Body of pancreas (tissue), 4 donors: ENCODE measurements at regions not wholly inside any gene's neighbourhood (a gene's known extent, or its start where the extent isn't known, plus 50 kb on each side); places are given as distances from the start of the nearest gene placed in this dataset.

Experiments
- CTCF ChIP-seq, 7 experiments: fragments of 450-650 bp in 4 of 7; fragments of 200-600 bp in 3 of 7; sonication (generic) in 3 of 7; IDR thresholded peaks; one replicate each; pipeline ENCODE4 v1.5.1; 2016 to 2019; ENCODE audit warnings: antibody characterized with exemption in 7 of 7
- POLR2A ChIP-seq, 3 donors: fragments of 450-650 bp; IDR thresholded peaks; one replicate each; pipeline ENCODE4 v1.6.1; 2016; ENCODE audit warnings: antibody characterized with exemption in 3 of 3, mild to moderate bottlenecking in 2 of 3

- no peak for TF ChIP-seq CTCF (IDR thresholded peaks at IDR 0.05)
- TF ChIP-seq POLR2A (IDR thresholded peaks at IDR 0.05) = no peak
Measured at GRCh38 chr2:145841973-145842372, 1322.1 kb upstream of the ZEB2 start.
